HepG2 (cell line): ENCODE measurements at regions not wholly inside any gene's neighbourhood (a gene's known extent, or its start where the extent isn't known, plus 50 kb on each side); places are given as distances from the start of the nearest gene placed in this dataset.

Experiments
- ATAC-seq: fragments of 200-7000 bp; cut with Tn5 transposase; 3 replicates; pipeline ENCODE4 v1.9.1; 2020; ENCODE audit warnings: mild to moderate bottlenecking, moderate library complexity
- BruUV-seq: library from RNA; stranded (reverse); fragments of 400-500 nt; replicated peaks from 2 replicates; lab custom pipeline; 2021; lab: Mats Ljungman, UMichigan
- CTCF ChIA-PET: fragments of 300-600 bp; formaldehyde crosslinking; extraction: SDS; loops from one replicate; lab custom pipeline; 2021; ENCODE audit warnings: low total read pairs, inconsistent platforms, low intra/inter-chr PET ratio; lab: Yijun Ruan, JAX
- POLR2A ChIA-PET: fragments of 350-600 bp; sonication (Branson Sonifier 250); formaldehyde crosslinking; loops from one replicate; lab custom pipeline; 2020; ENCODE audit warnings: antibody characterized with exemption, inconsistent platforms; lab: Yijun Ruan, JAX
- DNase-seq: peaks from one replicate; pipeline ENCODE4 v3.0.0-alpha.2; 2015; ENCODE audit warnings: low spot score
- FAIRE-seq: peaks from 3 replicates; lab custom pipeline; 2011; peaks lifted over from hg19 to GRCh38; lab: Jason Lieb, UNC
- H2AFZ ChIP-seq: one replicate; pipeline ENCODE4 v1.6.1; 2011; ENCODE audit warnings: low read length, inconsistent platforms
- H3K27ac ChIP-seq: fragments of 300-600 bp; 3 replicates; pipeline ENCODE4 v1.8.0; 2011; ENCODE audit warnings: mixed run types, mild to moderate bottlenecking, mixed read lengths, low read length, inconsistent platforms; ENCODE audit not compliant: insufficient read depth; ENCODE audit errors: extremely low read length
- H3K27me3 ChIP-seq, 2 experiments: fragments of 200-600 bp in 1 of 2; 2 replicates in 1 of 2; 3 replicates in 1 of 2; pipeline versions ENCODE4 v1.6.0 to v1.8.0; 2011; ENCODE audit warnings: low read length in 2 of 2, mild to moderate bottlenecking in 2 of 2, moderate library complexity in 2 of 2, inconsistent platforms in 1 of 2; ENCODE audit not compliant: insufficient read depth in 2 of 2, control insufficient read depth in 1 of 2
- H3K36me3 ChIP-seq, 2 experiments: fragments of 200-600 bp in 1 of 2; replicated peaks in 1 of 2; 2 replicates in 1 of 2; 3 replicates in 1 of 2; pipeline versions ENCODE4 v1.5.1 to v1.8.0; 2011; ENCODE audit warnings: low read length in 2 of 2, inconsistent platforms in 1 of 2; ENCODE audit not compliant: insufficient read depth in 2 of 2, control insufficient read depth in 1 of 2
- H3K4me1 ChIP-seq: 2 replicates; pipeline ENCODE4 v1.5.1; 2012; ENCODE audit warnings: low read length, inconsistent platforms; ENCODE audit not compliant: insufficient read depth
- H3K4me2 ChIP-seq: 2 replicates; pipeline ENCODE4 v1.6.0; 2011; ENCODE audit warnings: low read depth, low read length, inconsistent platforms
- H3K4me3 ChIP-seq, 3 experiments: fragments of 200-600 bp in 1 of 3; sonication (generic), shearing (Covaris generic) in 1 of 3; replicated peaks in 1 of 3; 2 replicates each; pipeline ENCODE4 v1.5.1; 2011 to 2016; ENCODE audit warnings: low read length in 3 of 3, inconsistent platforms in 2 of 3, low read depth in 2 of 3, mild to moderate bottlenecking in 2 of 3, control low read depth in 1 of 3, mixed read lengths in 1 of 3; ENCODE audit not compliant: insufficient read depth in 1 of 3
- H3K79me2 ChIP-seq: one replicate; pipeline ENCODE4 v1.6.1; 2011; ENCODE audit warnings: low read length, inconsistent platforms; ENCODE audit not compliant: insufficient read depth
- H3K9ac ChIP-seq: 2 replicates; pipeline ENCODE4 v1.6.0; 2011; ENCODE audit warnings: mild to moderate bottlenecking, low read depth, low read length, inconsistent platforms; ENCODE audit not compliant: insufficient read depth
- H3K9me3 ChIP-seq: 2 replicates; pipeline ENCODE4 v1.5.1; 2012; ENCODE audit warnings: mild to moderate bottlenecking, low read length
- H4K20me1 ChIP-seq: 2 replicates; pipeline ENCODE4 v1.6.0; 2011; ENCODE audit warnings: inconsistent platforms, mild to moderate bottlenecking, low read length, moderate library complexity; ENCODE audit not compliant: insufficient read depth
- AGO1 ChIP-seq: fragments of 200-400 bp; formaldehyde crosslinking; IDR thresholded peaks from 2 replicates; pipeline ENCODE4 v1.6.1; 2017; ENCODE audit warnings: mild to moderate bottlenecking, low read depth, low read length, moderate library complexity; ENCODE audit not compliant: poor library complexity, severe bottlenecking
- ATAD3A ChIP-seq: sonication (generic); formaldehyde crosslinking; IDR thresholded peaks from 2 replicates; pipeline ENCODE4 v1.4.0; 2020; ENCODE audit warnings: missing genetic modification reagents
- CCDC6 ChIP-seq: sonication (generic); formaldehyde crosslinking; IDR thresholded peaks from 2 replicates; pipeline ENCODE4 v1.8.1; 2022; ENCODE audit warnings: mild to moderate bottlenecking, missing genetic modification reagents, moderate library complexity
- MLX ChIP-seq: IDR thresholded peaks from 2 replicates; pipeline ENCODE4 v1.6.1; 2016
- RBAK ChIP-seq: sonication (generic); formaldehyde crosslinking; IDR thresholded peaks from 2 replicates; pipeline ENCODE4 v1.5.1; 2020; ENCODE audit warnings: mild to moderate bottlenecking, missing genetic modification reagents
- RXRA ChIP-seq: sonication (generic); formaldehyde crosslinking; IDR thresholded peaks from 2 replicates; pipeline ENCODE4 v1.5.1; 2020; ENCODE audit warnings: missing genetic modification reagents
- TOPORS ChIP-seq: sonication (generic); formaldehyde crosslinking; IDR thresholded peaks from 2 replicates; pipeline ENCODE4 v1.8.0; 2023; ENCODE audit warnings: mild to moderate bottlenecking, missing genetic modification reagents
- ZBTB39 ChIP-seq: sonication (generic); formaldehyde crosslinking; IDR thresholded peaks from 2 replicates; pipeline ENCODE4 v1.5.0; 2020; ENCODE audit warnings: missing genetic modification reagents
- ZNF205 ChIP-seq: IDR thresholded peaks from 2 replicates; pipeline ENCODE4 v1.6.1; 2018; ENCODE audit warnings: missing biosample characterization, missing genetic modification reagents
- ZNF276 ChIP-seq: sonication (generic); formaldehyde crosslinking; IDR thresholded peaks from 2 replicates; pipeline ENCODE4 v1.4.0; 2020; ENCODE audit warnings: mild to moderate bottlenecking, low read depth, missing genetic modification reagents
- ZNF350 ChIP-seq: sonication (generic); formaldehyde crosslinking; IDR thresholded peaks from 2 replicates; pipeline ENCODE4 v1.4.0; 2020; ENCODE audit warnings: mild to moderate bottlenecking, low read depth, missing genetic modification reagents, borderline replicate concordance
- ZNF567 ChIP-seq: sonication (generic); formaldehyde crosslinking; IDR thresholded peaks from 2 replicates; pipeline ENCODE4 v1.8.1; 2023; ENCODE audit warnings: mild to moderate bottlenecking, missing genetic modification reagents, borderline replicate concordance
- ZNF737 ChIP-seq: sonication (generic); formaldehyde crosslinking; IDR thresholded peaks from 2 replicates; pipeline ENCODE4 v1.5.0; 2020; ENCODE audit warnings: missing genetic modification reagents, mild to moderate bottlenecking, borderline replicate concordance
- WGBS: methylation state at CpG from one replicate; pipeline ENCODE4 v1.1.6; 2017; ENCODE audit warnings: low lambda C conversion rate; 5-methylcytosine and 5-hydroxymethylcytosine counted together
- in situ Hi-C: cut with HindIII; loops from 2 replicates; pipeline ENCODE4 v1.10.0; 2017; ENCODE audit warnings: low pct_unique_long_range_greater_than_20kb; ENCODE audit not compliant: extremely low pct_ligation_motif_present
- intact Hi-C: fragments of 100-400 bp; cut with micrococcal nuclease; formaldehyde crosslinking; loops from one replicate; pipeline ENCODE4 v1.10.0; 2022; ENCODE audit not compliant: unreplicated experiment

- ChIA-PET CTCF (no interaction called here), POLR2A (no interaction called here)
- DNase-seq = no peak
- Histone ChIP-seq H2AFZ (no peak overlapping the region), H3K36me3 (peaks cover 0 to 1% of the 10 kb centered on the region in 2 experiments; a peak in 1 of 5 replicates), H3K79me2 (no peaks in the 10 kb centered on the region), H3K9ac (no peak overlapping the region), H3K4me1 (peaks cover 19% of the 10 kb centered on the region), H4K20me1 (no peaks in the 10 kb centered on the region), H3K27me3 (no peaks in the 10 kb centered on the region), H3K4me3 (no peak overlapping the region), H3K9me3 (no peaks in the 10 kb centered on the region), H3K27ac (no peak overlapping the region), H3K4me2 (no peak overlapping the region)
- intact Hi-C loops = no loop called here
- BruUV-seq = no TSS peak
- TF ChIP-seq ATAD3A (CRISPR knock-in tag) = no peak
- TF ChIP-seq ZNF350 (CRISPR knock-in tag) = no peak
- no peak for TF ChIP-seq CCDC6 (CRISPR knock-in tag)
- no peak for TF ChIP-seq ZNF737 (CRISPR knock-in tag)
- no peak for TF ChIP-seq RBAK (CRISPR knock-in tag)
- no peak for TF ChIP-seq ZNF567 (CRISPR knock-in tag)
- no peak for TF ChIP-seq ZNF205
- 95% methylated on average over 6 of the region's 6 CpGs for WGBS
- in situ Hi-C loops = no loop called here
- no peak for ATAC-seq
- FAIRE-seq = no peak
Observed at GRCh38 chr16:72266836-72267235, 94.9 kb upstream of the PMFBP1 start.

- DNase-seq (no peak), ATAC-seq (no peak), FAIRE-seq (no peak)
- ChIA-PET POLR2A (no interaction called here), CTCF (no interaction called here)
- H3K36me3 ChIP-seq = peaks cover 0 to 1% of the 10 kb centered on the region in 2 experiments; a peak in 1 of 5 replicates
- H3K9ac ChIP-seq = no peak overlapping the region
- no TSS peak for BruUV-seq
- H3K4me3 ChIP-seq = no peak overlapping the region
- H3K79me2 ChIP-seq = no peaks in the 10 kb centered on the region
- H4K20me1 ChIP-seq = no peaks in the 10 kb centered on the region
- intact Hi-C loops = no loop called here
- H3K4me2 ChIP-seq = no peak overlapping the region
- no peaks in the 10 kb centered on the region for H3K9me3 ChIP-seq
- H3K4me1 ChIP-seq = peaks cover 9% of the 10 kb centered on the region
- in situ Hi-C loops = no loop called here
- no peak overlapping the region for H2AFZ ChIP-seq
- H3K27ac ChIP-seq = no peak overlapping the region
- 87% methylated on average over 2 of the region's 2 CpGs for WGBS
- H3K27me3 ChIP-seq = no peaks in the 10 kb centered on the region
- TF ChIP-seq TOPORS (CRISPR knock-in tag) = no peak
- no peak for TF ChIP-seq RXRA (CRISPR knock-in tag)
- TF ChIP-seq ZBTB39 (CRISPR knock-in tag) = no peak
- no peak for TF ChIP-seq AGO1
- TF ChIP-seq MLX = no peak
- TF ChIP-seq ZNF276 (CRISPR knock-in tag) = no peak
Observed at GRCh38 chr16:72264771-72265170, 92.8 kb upstream of the PMFBP1 start.
